ENCODE measurements at regions not wholly inside any gene's neighbourhood (a gene's known extent, or its start where the extent isn't known, plus 50 kb on each side); places are given as distances from the start of the nearest gene placed in this dataset.

DNA sequence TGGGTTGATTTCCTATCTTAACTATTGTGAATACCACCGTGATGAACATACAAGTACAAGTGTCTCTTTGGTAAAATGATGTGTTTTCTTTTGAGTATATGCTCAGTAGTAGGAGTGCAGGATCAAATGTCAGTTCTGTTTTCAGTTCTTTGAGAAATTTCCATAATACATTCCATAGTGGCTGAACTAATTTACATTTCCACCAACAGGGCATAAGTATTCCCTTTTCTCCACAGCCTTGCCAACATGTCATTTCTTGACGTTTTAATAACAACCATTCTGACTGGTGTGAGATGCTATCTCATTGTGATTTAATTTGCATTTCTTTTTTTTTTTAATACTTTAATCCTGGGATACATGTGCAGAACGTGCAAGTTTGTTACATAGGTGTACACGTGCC, 268.8 kb downstream of the CENPW start:
- FAIRE-seq, result no peak

DNA sequence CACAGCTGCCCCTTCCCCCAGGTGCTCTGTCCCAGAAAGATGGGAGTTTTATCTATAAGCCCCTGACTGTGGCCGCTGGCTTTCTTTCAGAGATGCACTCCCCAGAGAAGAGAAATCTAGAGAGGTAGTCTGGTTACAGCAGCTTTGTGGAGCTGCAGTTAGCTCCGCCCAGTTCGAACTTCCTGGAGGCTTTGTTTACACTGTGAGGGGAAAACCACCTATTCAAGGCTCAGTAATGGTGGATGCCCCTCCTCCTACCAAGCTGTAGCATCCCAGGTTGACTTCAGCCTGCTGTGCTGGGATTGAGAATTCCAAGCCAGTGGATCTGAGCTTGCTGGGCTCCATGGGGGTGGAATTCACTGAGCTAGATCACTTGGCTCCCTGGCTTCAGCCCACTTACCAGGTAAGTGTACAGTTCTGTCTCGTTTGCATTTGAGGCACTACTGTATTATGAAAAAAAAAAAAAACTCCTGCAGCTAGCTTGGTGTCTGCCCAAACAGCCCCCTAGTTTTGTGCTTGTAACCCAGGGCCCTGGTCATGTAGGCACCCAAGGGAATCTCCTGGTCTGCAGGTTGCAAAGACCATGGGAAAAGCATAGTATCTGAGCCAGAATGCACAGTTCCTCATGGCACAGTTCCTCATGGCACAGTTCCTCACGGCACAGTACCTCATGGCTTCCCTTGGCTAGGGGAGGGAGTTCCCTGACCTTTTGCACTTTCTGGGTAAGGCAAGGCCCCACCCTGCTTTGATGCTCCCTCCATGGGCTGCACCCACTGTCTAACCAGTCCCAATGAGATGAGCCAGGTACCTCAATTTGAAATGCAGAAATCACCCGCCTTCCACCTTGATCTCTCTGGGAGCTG, 275.0 kb downstream of the CENPW start:
- FAIRE-seq, result no peak

DNA sequence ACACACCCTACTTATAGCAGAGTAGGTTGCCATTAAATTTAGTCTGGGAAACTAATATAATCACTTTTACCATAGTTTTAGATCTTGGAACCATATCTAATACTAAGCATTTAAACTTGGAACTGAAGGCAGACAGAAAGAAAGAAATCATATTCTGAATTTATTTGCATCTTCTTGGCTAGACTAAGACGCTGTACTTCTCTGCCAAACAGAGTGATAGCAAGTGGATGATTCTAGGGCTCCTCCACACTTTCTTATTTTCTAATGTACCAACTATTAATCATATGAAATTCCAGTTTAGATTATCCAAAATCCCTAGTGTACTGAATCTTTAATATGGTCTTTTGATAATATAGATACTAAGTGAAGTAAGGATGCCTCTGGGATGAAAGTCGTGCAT, 277.0 kb downstream of the CENPW start:
- no peak for FAIRE-seq

DNA sequence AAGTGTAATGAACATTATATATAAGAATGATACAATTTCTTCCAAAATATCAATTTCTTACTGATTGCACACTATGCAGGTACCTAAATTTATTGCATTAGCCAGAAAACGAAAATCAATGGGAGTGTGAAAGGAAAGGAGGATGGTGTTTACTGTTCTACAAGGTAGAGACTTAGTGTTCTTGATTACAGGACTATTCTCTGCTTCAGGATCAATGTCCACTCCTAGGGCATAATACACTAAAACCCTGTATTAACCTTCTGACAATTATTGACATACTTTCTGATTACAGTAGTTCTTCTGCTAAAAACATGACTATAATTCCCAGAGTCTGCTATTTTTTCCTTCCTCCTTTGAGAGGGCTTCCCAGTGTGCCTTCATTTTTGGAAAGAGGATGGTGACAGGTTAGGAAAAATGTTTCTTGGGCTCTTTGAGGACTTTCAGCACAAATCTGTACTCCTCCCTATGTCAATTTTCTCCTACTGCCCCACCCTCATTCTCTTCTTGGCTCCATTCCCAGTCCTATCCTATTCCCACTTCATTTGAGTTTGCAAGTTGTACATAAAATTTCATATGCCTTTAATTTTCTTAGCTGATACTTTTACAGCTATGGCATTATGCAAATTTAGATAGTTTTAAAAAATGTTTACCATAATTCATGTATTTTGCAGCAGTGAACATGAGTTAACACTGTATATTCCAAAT, 278.9 kb downstream of the CENPW start:
- FAIRE-seq, result no peak

DNA sequence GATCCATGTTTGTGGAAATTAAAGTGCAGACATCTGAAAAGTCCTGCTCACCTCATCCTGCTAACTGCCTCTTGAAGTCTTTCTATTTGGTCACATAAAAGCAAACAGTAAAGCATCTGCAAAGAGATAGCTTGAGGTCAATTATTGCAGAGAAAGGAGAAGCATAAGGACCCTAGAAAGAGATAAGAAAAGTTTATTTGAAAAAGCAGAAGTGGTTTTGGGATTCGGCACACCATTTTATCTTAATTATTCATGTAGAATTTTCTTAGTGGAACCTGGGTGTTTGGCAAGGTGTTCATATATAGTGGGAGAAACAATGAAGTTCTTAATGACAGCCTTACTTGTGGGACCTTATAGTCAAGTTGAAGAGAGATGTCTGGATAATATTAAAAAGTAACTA, 280.8 kb downstream of the CENPW start:
- FAIRE-seq, result no peak

DNA sequence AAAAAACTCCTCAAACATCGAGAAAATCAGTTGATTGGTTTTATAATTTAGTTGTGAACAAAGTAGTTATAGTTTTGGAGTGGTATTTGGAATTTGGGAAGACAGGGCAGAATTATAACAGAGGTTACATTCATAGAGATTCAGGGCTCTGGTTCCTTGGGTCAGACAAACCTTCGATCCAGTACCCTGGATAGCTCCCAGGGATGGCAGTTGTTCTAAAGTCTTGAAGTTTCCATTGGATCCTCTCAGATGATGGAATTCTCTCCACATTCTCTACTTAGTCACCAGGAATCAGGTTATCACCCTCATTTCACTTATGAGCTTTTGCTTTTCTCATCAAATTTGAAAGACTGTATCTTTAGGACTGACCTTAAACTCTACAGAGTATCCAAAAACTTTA, 285.1 kb downstream of the CENPW start:
- no peak for FAIRE-seq

DNA sequence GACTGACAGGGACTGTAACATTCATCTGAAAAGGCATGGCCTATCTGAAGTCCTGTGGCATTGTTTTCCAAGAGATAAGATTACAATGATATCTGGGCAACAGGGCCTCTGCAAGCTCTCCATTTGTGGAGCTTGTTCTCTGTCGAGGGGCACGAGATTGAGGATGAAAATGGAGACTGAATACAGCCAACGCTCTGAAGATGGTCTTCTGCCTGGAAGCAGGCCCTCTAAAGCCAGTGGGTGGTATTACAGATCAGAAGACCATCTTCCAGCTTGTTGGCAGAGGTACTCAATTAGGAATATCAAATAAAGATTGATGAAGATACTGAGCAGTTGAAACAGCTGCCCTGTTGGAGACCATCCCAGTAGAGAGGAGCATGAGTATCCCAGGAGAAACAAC, 288.2 kb downstream of the CENPW start:
- FAIRE-seq, result no peak

DNA sequence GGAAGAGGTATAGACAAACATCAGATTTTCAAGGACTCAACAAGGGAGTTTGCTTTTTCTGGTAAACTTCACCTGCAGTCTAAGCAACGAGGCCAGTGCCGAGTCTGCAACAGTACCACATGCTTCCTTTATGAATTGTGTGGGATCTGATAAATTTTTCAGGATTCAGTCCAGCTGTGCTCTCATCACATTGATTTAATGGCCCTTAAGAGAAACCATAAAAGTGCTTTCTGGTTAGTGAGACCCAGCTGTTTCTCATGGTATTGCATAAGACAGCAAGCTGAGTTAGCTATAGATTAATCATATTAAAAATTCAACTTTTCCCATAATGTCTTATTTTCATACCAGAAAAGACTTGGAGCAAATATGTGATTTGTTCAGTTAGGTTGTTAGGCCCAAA, 291.4 kb downstream of the CENPW start:
- no peak for FAIRE-seq

DNA sequence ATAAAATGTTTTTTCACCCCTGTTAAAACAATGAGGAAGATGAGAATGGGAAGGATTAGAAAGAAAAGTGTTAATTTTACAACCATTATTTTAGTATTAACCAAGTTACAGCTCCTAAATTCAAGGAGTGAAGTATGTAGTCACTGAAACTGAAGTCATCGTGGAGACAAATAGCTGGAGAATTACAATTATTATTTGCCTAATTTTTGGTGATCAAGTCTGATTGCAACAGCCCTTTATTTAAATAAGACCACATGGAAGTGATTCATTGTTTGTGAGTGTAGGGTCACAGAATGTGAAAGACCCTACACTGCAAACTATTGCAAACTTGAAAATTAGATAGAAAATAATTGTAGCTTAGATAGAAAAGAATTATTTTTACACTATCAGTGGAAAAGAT, 292.4 kb downstream of the CENPW start:
- FAIRE-seq, result no peak

DNA sequence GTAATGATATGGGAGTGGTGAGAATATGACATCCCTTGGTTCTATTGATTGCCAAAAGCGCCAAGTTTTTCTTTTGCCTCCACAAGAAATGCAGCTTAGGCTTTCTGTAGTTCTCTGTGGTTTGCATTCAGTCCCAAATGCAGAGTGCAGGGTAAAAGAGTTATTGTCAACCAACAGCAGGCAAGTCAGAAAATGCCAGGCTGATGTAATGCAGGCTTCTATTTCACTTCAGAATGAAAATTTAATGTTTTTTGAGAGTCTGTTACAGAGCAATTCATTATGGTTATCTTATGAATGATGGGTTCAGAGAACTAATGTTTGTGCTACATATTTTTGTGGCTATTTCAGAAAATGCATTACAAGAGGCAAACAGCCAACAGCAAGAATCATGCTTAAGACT, 293.5 kb downstream of the CENPW start:
- no peak for FAIRE-seq

DNA sequence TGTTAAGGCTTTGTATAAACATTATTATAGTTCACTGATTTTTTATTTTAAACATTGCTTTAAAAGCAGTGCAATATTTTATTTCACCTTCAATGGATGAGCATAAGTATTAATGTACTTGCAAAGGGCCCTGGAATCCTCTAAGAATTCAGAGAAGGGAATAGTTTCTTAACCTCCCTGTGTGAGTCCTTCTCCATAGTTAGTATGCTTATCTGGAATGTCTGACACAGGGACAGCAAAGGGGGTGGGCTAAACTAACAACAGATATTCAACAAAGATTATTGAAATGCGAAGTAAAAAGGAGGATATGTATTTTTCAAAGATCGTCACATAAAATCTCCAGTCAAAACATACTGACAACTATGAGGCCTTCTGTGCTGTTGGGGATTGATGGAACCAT, 300.4 kb downstream of the CENPW start:
- no peak for FAIRE-seq

DNA sequence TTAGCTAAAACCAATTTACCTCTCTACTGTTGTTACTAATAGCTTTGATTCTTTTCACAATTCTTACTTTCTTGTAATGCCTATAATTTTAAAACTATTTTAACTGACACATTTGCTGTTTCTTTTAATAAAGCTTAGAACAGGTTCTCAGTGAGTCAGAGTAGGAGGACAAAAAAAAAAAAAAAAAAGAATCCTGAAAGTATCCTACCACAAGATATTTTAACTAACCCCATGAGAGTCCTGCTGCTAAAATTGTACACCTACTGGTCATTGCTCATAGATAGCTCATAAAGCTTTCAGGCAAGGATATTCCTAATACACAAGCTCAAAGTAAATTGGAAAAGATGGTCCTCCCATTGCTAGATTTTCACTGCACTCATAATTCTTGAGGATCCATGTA, 301.0 kb downstream of the CENPW start:
- no peak for FAIRE-seq

DNA sequence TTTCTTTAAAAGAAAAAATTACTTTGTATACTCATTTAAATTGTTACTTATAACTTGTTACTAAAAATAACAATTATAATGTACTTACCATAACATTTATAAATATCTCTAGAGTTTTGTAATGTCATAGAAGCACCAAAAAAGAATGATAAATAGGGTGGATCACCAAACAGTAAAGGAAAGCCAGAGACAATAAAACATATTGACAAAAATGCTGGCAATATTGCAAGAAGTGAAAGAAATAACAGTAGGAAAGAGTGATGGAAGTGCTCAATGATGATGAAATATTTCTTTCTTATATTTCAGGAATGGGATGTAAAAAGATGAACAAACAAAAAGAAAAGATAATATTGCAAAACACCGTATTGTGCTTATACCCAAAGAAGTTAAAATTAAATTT, 301.7 kb downstream of the CENPW start:
- no peak for FAIRE-seq

DNA sequence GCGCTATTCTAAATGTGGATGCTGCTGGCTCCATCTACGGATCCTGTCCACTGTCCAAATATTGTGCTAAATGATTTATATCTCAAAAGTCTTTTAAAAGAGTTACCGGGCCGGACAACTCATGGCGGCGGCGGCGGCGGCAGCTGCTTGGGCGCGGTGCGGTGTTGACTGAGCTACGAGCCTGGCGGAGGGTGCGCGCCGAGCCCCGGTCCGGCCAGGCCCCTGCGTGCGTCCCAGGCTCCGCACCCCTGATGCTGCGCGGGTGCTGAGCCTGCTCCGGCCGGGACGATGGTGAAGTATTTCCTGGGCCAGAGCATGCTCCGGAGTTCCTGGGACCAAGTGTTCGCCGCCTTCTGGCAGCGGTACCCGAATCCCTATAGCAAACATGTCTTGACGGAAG, 303.4 kb downstream of the CENPW start:
- FAIRE-seq, result no peak

DNA sequence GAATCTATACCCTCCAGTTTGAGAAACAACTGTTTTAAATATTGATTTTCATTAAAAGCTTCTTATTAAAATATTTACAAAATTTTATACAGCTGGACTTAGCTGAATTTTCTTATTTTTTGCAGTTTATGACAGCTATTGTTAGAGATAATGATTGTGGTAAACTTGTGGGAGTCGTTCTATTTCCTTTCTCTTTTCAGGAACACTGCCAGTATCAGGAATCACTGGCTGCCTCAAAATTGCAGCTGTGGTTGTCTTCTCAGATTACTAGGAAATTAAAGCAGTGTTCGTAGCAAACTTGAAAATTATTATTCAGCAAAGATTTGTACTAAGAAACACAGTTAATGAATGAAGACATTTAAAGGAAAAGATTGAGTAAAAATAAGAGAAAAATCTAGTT, 311.0 kb downstream of the CENPW start:
- no peak for FAIRE-seq

DNA sequence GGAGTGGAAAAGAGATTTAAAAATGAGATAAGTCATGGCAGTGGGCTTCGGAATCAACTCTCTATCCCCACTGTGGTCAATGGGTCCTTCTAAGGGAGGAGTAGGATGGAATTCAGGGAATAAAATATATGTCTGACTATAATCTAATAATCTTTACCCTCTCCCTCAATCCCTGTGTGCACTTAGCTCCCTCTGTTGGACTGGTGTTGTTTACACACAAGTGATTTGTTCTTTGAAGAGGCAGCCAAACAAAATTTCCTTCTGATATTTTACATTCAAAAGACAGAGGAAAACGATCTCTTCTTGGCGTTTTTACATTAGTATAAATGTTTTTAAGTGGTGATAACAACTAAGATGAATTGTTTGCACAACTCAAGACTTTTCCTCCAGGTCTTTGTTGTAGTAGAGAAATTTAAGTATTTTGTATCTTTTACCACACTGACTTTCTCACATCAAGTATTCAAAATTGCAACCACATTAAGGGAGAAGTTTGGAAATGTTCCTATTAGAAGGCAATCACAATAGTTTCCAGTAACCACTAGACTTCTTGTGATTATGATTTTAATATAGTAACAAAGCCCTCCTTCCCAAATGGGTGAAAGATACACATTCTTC, 317.8 kb downstream of the CENPW start:
- FAIRE-seq, result no peak

DNA sequence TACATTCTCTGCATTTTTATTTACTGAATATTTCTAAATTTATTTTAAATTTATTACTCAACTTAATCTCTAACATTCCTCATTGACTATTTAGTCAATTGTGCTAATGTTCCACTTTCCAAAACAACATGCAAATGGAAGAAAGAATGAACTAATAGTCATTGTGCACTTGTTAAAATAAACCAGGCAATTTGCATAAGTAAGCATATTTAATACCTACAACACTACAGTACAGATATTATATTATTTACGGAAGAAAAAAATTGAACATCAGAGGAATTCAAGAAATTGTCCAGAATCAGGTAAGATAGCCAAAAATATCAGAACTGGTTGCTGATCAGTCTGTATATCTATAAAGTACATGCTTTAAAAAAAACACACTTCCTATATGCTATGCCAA, 320.5 kb downstream of the CENPW start:
- no peak for FAIRE-seq

DNA sequence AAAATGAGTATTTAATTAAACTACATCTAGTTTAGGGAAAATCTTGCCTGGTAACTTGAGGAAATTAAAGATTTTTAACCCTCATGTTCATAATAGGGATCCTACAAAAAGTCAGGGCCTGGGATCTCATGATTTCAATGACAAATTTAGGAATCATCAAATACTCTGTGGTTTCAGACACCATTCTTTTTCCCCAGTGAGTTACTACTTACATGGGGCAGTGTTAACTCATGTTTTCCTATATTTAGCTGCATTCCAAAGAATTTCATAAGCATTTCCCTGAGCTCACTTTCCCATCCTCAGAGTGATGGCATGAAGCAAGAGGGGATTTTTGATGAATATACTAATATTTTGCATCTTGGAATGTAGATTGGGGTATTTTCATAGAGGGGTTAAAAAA, 321.7 kb downstream of the CENPW start:
- no peak for FAIRE-seq

DNA sequence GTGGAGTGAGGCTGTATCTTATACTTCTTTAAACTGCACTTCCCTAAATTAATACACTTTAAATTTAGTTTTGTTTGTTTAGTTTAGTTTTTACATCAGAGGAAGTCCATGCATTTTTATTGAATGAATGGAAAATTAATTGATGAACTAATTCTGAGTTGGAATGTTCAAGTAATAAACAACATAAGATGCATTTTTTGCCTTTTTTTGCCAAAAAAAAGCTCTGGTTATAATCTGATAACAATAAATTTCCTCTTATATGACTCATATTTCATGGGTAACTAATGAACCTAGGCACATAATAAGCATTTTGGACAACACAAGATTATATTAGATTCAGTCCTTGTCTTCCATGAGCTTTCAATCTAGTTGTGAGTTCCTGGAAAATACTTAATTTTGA, 323.1 kb downstream of the CENPW start:
- no peak for FAIRE-seq

DNA sequence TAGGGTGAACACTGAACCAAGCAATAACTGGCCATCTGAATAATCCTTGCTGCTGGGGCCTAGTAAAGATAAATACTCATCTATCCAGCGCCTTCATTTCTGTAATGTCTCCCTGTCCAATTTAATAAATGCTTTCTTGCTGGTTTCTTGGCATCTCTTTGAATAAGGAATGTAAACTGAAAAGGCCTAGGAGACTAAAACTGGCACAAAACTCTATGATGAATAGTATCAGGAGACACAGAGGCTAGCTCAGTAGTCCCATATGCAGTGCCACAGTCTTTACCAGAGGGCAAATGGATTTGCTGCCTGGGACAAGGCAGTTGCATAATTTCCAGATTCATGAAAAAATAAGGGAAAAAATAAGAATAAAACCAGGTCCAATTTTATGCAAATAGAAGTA, 324.4 kb downstream of the CENPW start:
- FAIRE-seq, result no peak

DNA sequence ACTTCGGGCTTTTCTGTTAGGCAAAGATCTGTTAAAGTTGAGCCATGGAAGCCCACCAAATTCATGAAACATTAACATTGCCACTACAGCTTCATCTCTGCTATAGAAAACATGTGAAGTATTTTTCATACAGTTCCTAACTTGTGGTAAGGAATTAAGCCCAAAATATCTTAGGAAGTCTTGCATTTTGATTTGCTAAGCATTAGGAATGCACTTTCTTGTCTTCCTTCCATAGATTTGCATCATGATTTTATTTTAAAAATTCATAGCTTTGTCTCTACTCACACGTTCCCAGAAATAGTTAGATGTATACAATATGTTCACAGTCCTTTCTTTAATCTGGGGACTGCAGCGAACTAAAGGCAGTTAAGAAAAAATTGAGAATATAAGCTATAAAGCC, 325.6 kb downstream of the CENPW start:
- FAIRE-seq, result no peak

DNA sequence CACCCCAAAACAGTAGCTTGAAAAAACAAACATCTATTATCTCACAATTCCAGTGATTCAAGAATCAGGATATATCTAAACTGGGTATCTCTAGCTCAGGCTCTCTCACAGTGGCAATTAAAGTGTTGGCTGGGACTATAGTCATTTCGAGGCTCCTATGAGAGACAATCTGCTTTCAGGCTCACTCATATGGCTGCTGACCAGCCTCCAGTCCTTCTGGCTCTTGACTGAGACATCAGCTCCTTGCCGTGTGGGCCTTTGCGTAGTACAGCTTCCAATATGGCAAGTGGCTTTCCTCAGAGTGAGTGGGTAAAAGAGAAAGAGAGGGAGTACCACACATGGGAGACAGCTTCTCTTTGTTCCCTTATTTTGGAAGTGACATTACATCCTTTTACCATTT, 327.2 kb downstream of the CENPW start:
- no peak for FAIRE-seq

DNA sequence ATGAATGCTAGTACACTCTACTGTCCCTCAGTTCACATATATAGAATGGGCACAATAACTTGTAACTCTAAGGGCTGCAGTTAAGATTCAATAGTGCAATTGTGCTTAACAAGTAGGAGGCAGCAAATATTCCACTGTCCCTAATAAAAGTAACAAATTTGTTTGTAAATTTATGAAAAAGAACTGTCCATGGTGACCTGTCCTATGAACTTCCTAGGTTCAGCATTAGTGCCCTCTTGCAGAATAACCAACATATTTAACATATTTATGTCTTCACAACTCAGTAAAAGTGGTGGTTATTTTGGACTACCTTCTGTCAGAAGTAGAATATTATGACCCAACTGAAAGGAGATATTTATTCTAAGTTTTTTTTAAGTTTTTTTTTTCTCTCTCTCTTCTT, 327.8 kb downstream of the CENPW start:
- FAIRE-seq, result no peak

DNA sequence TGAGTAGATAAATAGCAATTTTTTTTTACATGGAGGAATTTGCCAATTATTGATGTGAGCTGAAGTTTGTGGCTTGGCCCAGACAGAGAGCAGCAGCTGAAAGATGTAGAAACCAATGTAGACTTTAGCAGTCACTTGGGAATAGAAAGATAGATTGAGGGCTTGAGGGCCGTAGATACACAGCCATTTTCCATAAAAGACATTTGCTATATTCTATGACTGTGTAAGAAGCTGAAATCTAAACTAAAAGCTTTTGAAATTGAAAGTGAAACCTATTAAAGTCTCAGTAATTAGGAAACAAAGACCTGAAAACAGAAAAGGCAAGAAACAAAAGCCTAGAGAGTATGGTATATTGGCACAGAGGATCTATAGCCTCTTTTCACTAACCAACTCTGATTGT, 332.7 kb downstream of the CENPW start:
- FAIRE-seq, result no peak

Measured in G401.6 (cell line).